ENCODE measurements at regions not wholly inside any gene's neighbourhood (a gene's known extent, or its start where the extent isn't known, plus 50 kb on each side); places are given as distances from the start of the nearest gene placed in this dataset.

- TF ChIP-seq CTCF (IDR thresholded peaks at IDR 0.05; ENCODE audit: low read depth, low read length), result no peak
- TF ChIP-seq POLR2A (IDR thresholded peaks at IDR 0.05; ENCODE audit: extremely low read depth, insufficient read length), result no peak
- TF ChIP-seq MAX (IDR thresholded peaks at IDR 0.05; ENCODE audit: low read depth, low read length), result no peak
Observed at GRCh38 chr5:92329759-92330158, 946.6 kb upstream of the ARRDC3 start.

All from NB4 (cell line).